K562 (cell line): ENCODE measurements at regions not wholly inside any gene's neighbourhood (a gene's known extent, or its start where the extent isn't known, plus 50 kb on each side); places are given as distances from the start of the nearest gene placed in this dataset.

ENCODE experiments used
- ATAC-seq: fragments of 200-7000 bp; cut with Tn5 transposase; 3 replicates; pipeline ENCODE4 v1.9.1; 2020; ENCODE audit warnings: moderate library complexity
- BruUV-seq: library from RNA; stranded (reverse); fragments of 400-500 nt; replicated peaks from 2 replicates; lab custom pipeline; 2021; lab: Mats Ljungman, UMichigan
- CTCF ChIA-PET: fragments of 300-600 bp; formaldehyde crosslinking; extraction: SDS; loops from one replicate; lab custom pipeline; 2021; ENCODE audit warnings: low intra/inter-chr PET ratio; lab: Yijun Ruan, JAX
- POLR2A ChIA-PET: fragments of 300-600, 350-650 bp; sonication (Branson Sonifier 250); formaldehyde crosslinking; extraction: SDS; loops from one replicate; lab custom pipeline; 2021; ENCODE audit warnings: antibody characterized with exemption, inconsistent platforms; lab: Yijun Ruan, JAX
- DNase-seq, 4 experiments: peaks; one replicate each; pipeline versions ENCODE4 v3.0.0 to v3.0.0-alpha.2; 2011 to 2018; ENCODE audit warnings: low spot score in 3 of 4, mixed read lengths in 3 of 4; ENCODE audit errors: extremely low read depth in 1 of 4
- FAIRE-seq: peaks from 2 replicates; lab custom pipeline; 2011; peaks lifted over from hg19 to GRCh38; lab: Jason Lieb, UNC
- H2AFZ ChIP-seq: 2 replicates; pipeline ENCODE4 v1.6.0; 2011; ENCODE audit warnings: low read depth, low read length, control low read depth, inconsistent platforms
- H3K27ac ChIP-seq: fragments of 200-600 bp; 3 replicates; pipeline ENCODE4 v1.8.0; 2011; ENCODE audit warnings: low read depth, mild to moderate bottlenecking, control low read depth, inconsistent platforms, low read length, moderate library complexity, mixed read lengths; ENCODE audit errors: extremely low read depth
- H3K27me3 ChIP-seq, 2 experiments: fragments of 300-600 bp in 1 of 2; 2 replicates in 1 of 2; 3 replicates in 1 of 2; pipeline versions ENCODE4 v1.6.0 to v1.8.0; 2011; ENCODE audit warnings: inconsistent platforms in 2 of 2, low read length in 2 of 2, mild to moderate bottlenecking in 1 of 2, mixed read lengths in 1 of 2, moderate library complexity in 1 of 2; ENCODE audit not compliant: control insufficient read depth in 2 of 2, insufficient read depth in 2 of 2
- H3K36me3 ChIP-seq: fragments of 300-600 bp; 3 replicates; pipeline ENCODE4 v1.8.0; 2011; ENCODE audit warnings: mild to moderate bottlenecking, low read length, inconsistent platforms; ENCODE audit not compliant: control insufficient read depth, insufficient read depth
- H3K4me1 ChIP-seq, 2 experiments: fragments of 200-600 bp in 1 of 2; replicated peaks in 1 of 2; 2 replicates in 1 of 2; 3 replicates in 1 of 2; pipeline versions ENCODE4 v1.5.1 to v1.8.0; 2011; ENCODE audit warnings: inconsistent platforms in 2 of 2, low read length in 2 of 2, mild to moderate bottlenecking in 1 of 2, mixed read lengths in 1 of 2, moderate library complexity in 1 of 2; ENCODE audit not compliant: control insufficient read depth in 2 of 2, insufficient read depth in 2 of 2
- H3K4me2 ChIP-seq: 2 replicates; pipeline ENCODE4 v1.6.1; 2011; ENCODE audit warnings: low read length, control low read depth, inconsistent platforms, mixed read lengths; ENCODE audit not compliant: insufficient read depth
- H3K4me3 ChIP-seq: fragments of 200-600 bp; sonication (generic), shearing (Covaris generic); 2 replicates; pipeline ENCODE4 v1.5.1; 2016; ENCODE audit warnings: control low read depth, inconsistent platforms
- H3K79me2 ChIP-seq: fragments of 200-600 bp; 3 replicates; pipeline ENCODE4 v1.8.0; 2011; ENCODE audit warnings: low read length, inconsistent platforms; ENCODE audit not compliant: control insufficient read depth, insufficient read depth
- H3K9ac ChIP-seq, 2 experiments: 2 replicates each; pipeline versions ENCODE4 v1.6.0 to v1.6.1; 2011; ENCODE audit warnings: low read depth in 2 of 2, low read length in 2 of 2, control low read depth in 1 of 2, inconsistent platforms in 1 of 2, mild to moderate bottlenecking in 1 of 2, mixed read lengths in 1 of 2; ENCODE audit not compliant: insufficient read depth in 1 of 2
- H3K9me1 ChIP-seq: one replicate; pipeline ENCODE4 v1.6.0; 2011; ENCODE audit warnings: inconsistent platforms, mild to moderate bottlenecking, low read length, moderate library complexity; ENCODE audit not compliant: control insufficient read depth, insufficient read depth
- H3K9me3 ChIP-seq: replicated peaks from 2 replicates; pipeline ENCODE4 v1.5.1; 2011; ENCODE audit warnings: low read depth, low read length, inconsistent platforms; ENCODE audit not compliant: control insufficient read depth, insufficient read depth
- H4K20me1 ChIP-seq: replicated peaks from 2 replicates; pipeline ENCODE4 v1.6.1; 2011; ENCODE audit warnings: low read length, inconsistent platforms, mixed read lengths; ENCODE audit not compliant: control insufficient read depth, insufficient read depth
- ETV5 ChIP-seq: sonication (generic); formaldehyde crosslinking; IDR thresholded peaks from 2 replicates; pipeline ENCODE4 v1.4.0; 2020; ENCODE audit warnings: low read depth, mild to moderate bottlenecking, missing genetic modification reagents
- FOXK2 ChIP-seq, 2 experiments: fragments of 450-650 bp; IDR thresholded peaks in 1 of 2; conservative IDR thresholded peaks in 1 of 2; 2 replicates each; pipeline ENCODE4 v1.6.1; 2016; ENCODE audit warnings: low read depth in 2 of 2, mild to moderate bottlenecking in 1 of 2
- GTF3C2 ChIP-seq: IDR thresholded peaks from 3 replicates; pipeline ENCODE4 v1.6.1; 2011; ENCODE audit warnings: borderline replicate concordance, mild to moderate bottlenecking, moderate library complexity; ENCODE audit not compliant: insufficient read length; ENCODE audit errors: extremely low read depth
- TCF7L2 ChIP-seq: fragments of 150-350 bp; IDR thresholded peaks from 2 replicates; pipeline ENCODE4 v1.6.1; 2016; ENCODE audit warnings: low read depth, mild to moderate bottlenecking, low read length, moderate library complexity
- TOE1 ChIP-seq, 2 experiments: fragments of 450-650 bp in 1 of 2; sonication (generic) in 1 of 2; formaldehyde crosslinking in 1 of 2; IDR thresholded peaks; 2 replicates each; pipeline versions ENCODE4 v1.7.1 to v1.8.0; 2016 to 2022; ENCODE audit warnings: borderline replicate concordance in 2 of 2, mild to moderate bottlenecking in 2 of 2, antibody characterized with exemption in 1 of 2, inconsistent platforms in 1 of 2, low read depth in 1 of 2, missing genetic modification reagents in 1 of 2, moderate library complexity in 1 of 2
- ZNF184 ChIP-seq: sonication (generic); formaldehyde crosslinking; IDR thresholded peaks from 2 replicates; pipeline ENCODE4 v1.5.0; 2020; ENCODE audit warnings: missing genetic modification reagents
- WGBS: fragments of 100-300 bp; shearing (Covaris generic); methylation state at CpG from one replicate; pipeline ENCODE4 v1.1.6; 2016; ENCODE audit warnings: low coverage, mixed read lengths; ENCODE audit not compliant: insufficient coverage; ENCODE audit errors: missing lambda C conversion rate; 5-methylcytosine and 5-hydroxymethylcytosine counted together
- in situ Hi-C: fragments of 300-500 bp; cut with MboI; formaldehyde crosslinking; loops from 4 replicates; pipeline ENCODE4 v1.15.0; 2018; ENCODE audit warnings: inconsistent platforms, mixed read lengths
- intact Hi-C: fragments of 100-400 bp; cut with micrococcal nuclease; formaldehyde crosslinking; loops from 2 replicates; pipeline ENCODE4 v1.14.2; 2022

GRCh38 chr2:16037808-16038457 is 97.6 kb downstream of the MYCN start (continued):
- TF ChIP-seq GTF3C2 (no peak), ETV5 (no peak)

DNA sequence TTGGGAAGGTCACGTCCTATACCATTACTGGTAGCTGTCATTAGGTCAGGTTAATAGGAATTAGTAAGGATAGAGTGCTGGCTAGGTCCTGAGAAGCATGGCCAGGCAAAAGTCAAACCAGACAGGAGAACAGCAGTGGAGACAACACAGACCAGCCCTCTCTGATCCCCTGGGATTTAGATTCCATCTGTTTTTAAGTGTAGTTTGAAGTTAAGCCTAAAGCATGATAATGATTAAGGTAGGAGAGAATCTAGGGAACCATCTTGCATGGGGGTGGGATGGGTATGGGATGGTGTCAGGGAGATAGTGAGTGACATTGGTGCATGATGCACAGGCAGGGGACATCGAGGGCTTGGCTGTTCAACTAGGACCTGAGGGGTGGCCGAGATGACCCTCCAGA is 96.6 kb downstream of the MYCN start:
- Histone ChIP-seq H3K27me3 (peaks cover 5 to 26% of the 10 kb centered on the region in 2 experiments; a peak in 3 of 5 replicates), H3K79me2 (no peaks in the 10 kb centered on the region), H3K36me3 (no peaks in the 10 kb centered on the region), H3K27ac (no peak overlapping the region), H2AFZ (no peak overlapping the region), H3K9me1 (no peaks in the 10 kb centered on the region), H3K9me3 (no peaks in the 10 kb centered on the region), H3K4me1 (no peaks in the 10 kb centered on the region), H3K4me3 (no peak overlapping the region), H3K9ac (no peak overlapping the region), H4K20me1 (no peaks in the 10 kb centered on the region), H3K4me2 (no peak overlapping the region)
- intact Hi-C loops = no loop called here
- ATAC-seq = no peak
- 0% methylated on average over 3 of the region's 3 CpGs for WGBS
- in situ Hi-C loops = no loop called here
- no TSS peak for BruUV-seq
- POLR2A ChIA-PET = no interaction called here
- CTCF ChIA-PET = no interaction called here
- no peak for DNase-seq
- no peak for FAIRE-seq
- TF ChIP-seq ZNF184 (no peak), FOXK2 (conservative IDR thresholded peaks at IDR 0.05 in 1 of 2, IDR thresholded peaks at IDR 0.05 in 1 of 2; ENCODE audit: low read depth in 2 of 2) (no peak), TCF7L2 (no peak), TOE1 (IDR thresholded peaks at IDR 0.05; ENCODE audit: borderline replicate concordance) (no peak), TOE1 (CRISPR knock-in tag; IDR thresholded peaks at IDR 0.05; ENCODE audit: borderline replicate concordance, low read depth) (no peak)
